PC-9 (cell line): ENCODE measurements at regions not wholly inside any gene's neighbourhood (a gene's known extent, or its start where the extent isn't known, plus 50 kb on each side); places are given as distances from the start of the nearest gene placed in this dataset.

Experiments used
- CTCF ChIP-seq: fragments of 200-600 bp; sonication (generic); conservative IDR thresholded peaks from 2 replicates; pipeline ENCODE4 v1.6.1; 2017; ENCODE audit warnings: mixed run types, antibody characterized with exemption, mild to moderate bottlenecking, moderate library complexity
- EZH2 ChIP-seq: fragments of 200-600 bp; sonication (generic); IDR thresholded peaks from 2 replicates; pipeline ENCODE4 v1.8.0; 2017; ENCODE audit warnings: antibody characterized with exemption, low read depth

- TF ChIP-seq CTCF = no peak
- TF ChIP-seq EZH2 = no peak
Observed at GRCh38 chr19:31910224-31910623, 435.2 kb upstream of the ZNF507 start.
